ENCODE measurements at regions not wholly inside any gene's neighbourhood (a gene's known extent, or its start where the extent isn't known, plus 50 kb on each side); places are given as distances from the start of the nearest gene placed in this dataset.
A peak's percentile ranks its signal among the peaks of the same experiment; 100 is the strongest.

- in situ Hi-C loops (cut with MboI) = no loop called here
Observed at GRCh38 chr18:75588412-75588811, 160.9 kb upstream of the SMIM21 start.

More at GRCh38 chr18:75588412-75588811, 160.9 kb upstream of the SMIM21 start:
- 1% methylated on average over 10 of the region's 16 CpGs for WGBS (ENCODE audit: insufficient coverage, low coverage, missing lambda C conversion rate)
- intact Hi-C loops (cut with micrococcal nuclease) = no loop called here
- no peaks in the 10 kb centered on the region for H3K36me3 ChIP-seq (ENCODE audit: control insufficient read depth, insufficient read depth, low read length)
- H3K4me2 ChIP-seq (ENCODE audit: insufficient read depth, low read length) = peak overlapping the region; percentile 11; the same call in 1 of the 2 replicates
- FAIRE-seq = no peak
- CTCF ChIA-PET (ENCODE audit: low intra/inter-chr PET ratio) = no interaction called here
- H3K4me3 ChIP-seq = no peak overlapping the region
- POLR2A ChIA-PET = no interaction called here
- no peaks in the 10 kb centered on the region for H3K27me3 ChIP-seq (ENCODE audit: control insufficient read depth in 2 of 2, insufficient read depth in 2 of 2, low read length in 2 of 2)
- H3K9me3 ChIP-seq (replicated peaks; ENCODE audit: control insufficient read depth, insufficient read depth, low read depth, low read length) = no peaks in the 10 kb centered on the region
- DNase-seq (ENCODE audit: extremely low read depth in 1 of 4, low spot score in 3 of 4) = peak in 2 of 4 experiments; percentile 2 to 4
- no peak overlapping the region for H3K9ac ChIP-seq (ENCODE audit: insufficient read depth in 1 of 2, low read depth in 2 of 2, low read length in 2 of 2)
- no peak overlapping the region for H2AFZ ChIP-seq (ENCODE audit: low read depth, low read length)
- ATAC-seq = no peak
- no peaks in the 10 kb centered on the region for H3K4me1 ChIP-seq (replicated peaks in 1 of 2; ENCODE audit: control insufficient read depth in 2 of 2, insufficient read depth in 2 of 2, low read length in 2 of 2)
- H3K79me2 ChIP-seq (ENCODE audit: control insufficient read depth, insufficient read depth, low read length) = no peaks in the 10 kb centered on the region
- no TSS peak for BruUV-seq (replicated peaks)
- TF ChIP-seq ILK (tag; IDR thresholded peaks at IDR 0.05; ENCODE audit: borderline replicate concordance, low read depth) (no peak), ZFP30 (CRISPR knock-in tag; IDR thresholded peaks at IDR 0.05; ENCODE audit: borderline replicate concordance) (no peak), SMARCE1 (IDR thresholded peaks at IDR 0.05) (no peak), ESRRA (IDR thresholded peaks at IDR 0.05; ENCODE audit: borderline replicate concordance, low read depth) (no peak), ZNF436 (CRISPR knock-in tag; IDR thresholded peaks at IDR 0.05) (no peak), HNRNPK (IDR thresholded peaks at IDR 0.05; ENCODE audit: low read depth, low read length, poor library complexity, severe bottlenecking) (no peak), HCFC1 (IDR thresholded peaks at IDR 0.05; ENCODE audit: low read depth, low read length) (no peak), YBX1 (IDR thresholded peaks at IDR 0.05) (no peak), ZNF277 (CRISPR knock-in tag; IDR thresholded peaks at IDR 0.05; ENCODE audit: borderline replicate concordance) (no peak), RB1 (IDR thresholded peaks at IDR 0.05; ENCODE audit: low read depth) (no peak), TEAD4 (IDR thresholded peaks at IDR 0.05; ENCODE audit: low read length) (no peak), TEAD4 (CRISPR knock-in tag; IDR thresholded peaks at IDR 0.05; ENCODE audit: borderline replicate concordance) (no peak), NFXL1 (CRISPR knock-in tag; IDR thresholded peaks at IDR 0.05) (no peak), ZNF24 (IDR thresholded peaks at IDR 0.05) (no peak)
- no peaks in the 10 kb centered on the region for H3K9me1 ChIP-seq (ENCODE audit: control insufficient read depth, insufficient read depth, low read length)
- no peak overlapping the region for H3K27ac ChIP-seq (ENCODE audit: extremely low read depth, low read depth, low read length)
- no peaks in the 10 kb centered on the region for H4K20me1 ChIP-seq (replicated peaks; ENCODE audit: control insufficient read depth, insufficient read depth, low read length)

Data from K562 (cell line).